ENCODE measurements at regions not wholly inside any gene's neighbourhood (a gene's known extent, or its start where the extent isn't known, plus 50 kb on each side); places are given as distances from the start of the nearest gene placed in this dataset.

- TF ChIP-seq, protein P1, sequence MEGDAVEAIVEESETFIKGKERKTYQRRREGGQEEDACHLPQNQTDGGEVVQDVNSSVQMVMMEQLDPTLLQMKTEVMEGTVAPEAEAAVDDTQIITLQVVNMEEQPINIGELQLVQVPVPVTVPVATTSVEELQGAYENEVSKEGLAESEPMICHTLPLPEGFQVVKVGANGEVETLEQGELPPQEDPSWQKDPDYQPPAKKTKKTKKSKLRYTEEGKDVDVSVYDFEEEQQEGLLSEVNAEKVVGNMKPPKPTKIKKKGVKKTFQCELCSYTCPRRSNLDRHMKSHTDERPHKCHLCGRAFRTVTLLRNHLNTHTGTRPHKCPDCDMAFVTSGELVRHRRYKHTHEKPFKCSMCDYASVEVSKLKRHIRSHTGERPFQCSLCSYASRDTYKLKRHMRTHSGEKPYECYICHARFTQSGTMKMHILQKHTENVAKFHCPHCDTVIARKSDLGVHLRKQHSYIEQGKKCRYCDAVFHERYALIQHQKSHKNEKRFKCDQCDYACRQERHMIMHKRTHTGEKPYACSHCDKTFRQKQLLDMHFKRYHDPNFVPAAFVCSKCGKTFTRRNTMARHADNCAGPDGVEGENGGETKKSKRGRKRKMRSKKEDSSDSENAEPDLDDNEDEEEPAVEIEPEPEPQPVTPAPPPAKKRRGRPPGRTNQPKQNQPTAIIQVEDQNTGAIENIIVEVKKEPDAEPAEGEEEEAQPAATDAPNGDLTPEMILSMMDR (conservative IDR thresholded peaks at IDR 0.05; ENCODE audit: low read length), result no peak
- no peak for TF ChIP-seq EZH2phosphoT487 (IDR thresholded peaks at IDR 0.05; ENCODE audit: borderline replicate concordance)
These were observed 191.0 kb downstream of the BRD1 start for GRCh38 chr22:49636649-49637048.
